HK-2 (cell line): ENCODE measurements at regions not wholly inside any gene's neighbourhood (a gene's known extent, or its start where the extent isn't known, plus 50 kb on each side); places are given as distances from the start of the nearest gene placed in this dataset.
"Not testable (repeated sequence)": the region's sequence is repeated elsewhere in the genome, so short reads cannot be mapped to it uniquely, and the experiment has no call there.

Source experiments
- DNase-seq: peaks from one replicate; pipeline ENCODE4 v3.0.0-alpha.2; 2018; ENCODE audit not compliant: unreplicated experiment

GRCh38 chr3:177624528-177625495, 427.5 kb upstream of the TBL1XR1 start:
- no peak for DNase-seq

- DNase-seq, result no peak
Observed at GRCh38 chr3:177626045-177626444, 428.8 kb upstream of the TBL1XR1 start.

DNA sequence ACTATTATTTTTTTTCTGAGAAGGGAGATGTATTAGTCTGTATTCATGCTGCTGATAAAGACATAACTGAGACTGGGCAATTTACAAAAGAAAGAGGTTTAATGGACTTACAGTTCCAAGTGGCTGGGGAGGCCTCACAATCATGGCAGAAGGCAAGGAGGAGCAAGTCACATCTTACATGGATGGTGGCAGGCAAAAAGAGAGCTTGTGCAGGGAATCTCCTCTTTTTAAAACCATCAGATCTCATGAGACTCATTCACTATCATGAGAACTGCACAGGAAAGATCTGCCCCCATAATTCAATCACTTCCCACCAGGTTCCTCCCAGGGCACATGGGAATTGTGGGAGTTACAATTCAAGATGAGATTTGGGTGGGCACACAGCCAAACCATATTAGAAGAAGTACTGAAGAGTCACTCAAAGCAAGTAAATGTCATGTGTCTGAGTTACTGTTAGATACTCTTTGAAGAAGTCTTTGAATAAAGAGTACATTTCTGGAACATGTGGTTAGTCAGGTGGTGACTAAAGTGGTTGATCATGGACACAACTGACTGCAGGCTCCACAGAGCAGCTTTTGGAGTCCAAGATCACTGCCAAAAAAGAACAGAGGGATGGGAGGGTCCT, 430.9 kb upstream of the TBL1XR1 start:
- not testable (repeated sequence) for DNase-seq

DNA sequence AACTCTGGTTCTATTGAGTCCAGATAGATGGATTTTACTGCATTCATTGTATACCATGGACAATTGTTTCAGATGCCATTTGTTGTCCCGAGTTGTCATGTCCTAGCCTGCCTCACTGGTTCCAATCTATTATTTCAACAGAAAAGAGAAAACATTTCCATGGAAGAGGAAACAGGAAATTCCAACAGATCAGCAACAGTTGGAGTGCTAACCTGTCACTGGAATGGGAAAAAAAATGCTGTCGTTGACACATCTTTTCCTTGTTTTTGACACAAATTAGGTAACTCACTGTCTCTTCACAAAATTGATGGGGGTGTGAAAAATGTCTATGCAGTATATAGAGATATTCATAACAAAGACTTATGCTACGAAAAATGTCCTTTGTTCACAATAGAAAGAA, 432.0 kb upstream of the TBL1XR1 start:
- DNase-seq, result no peak

DNA sequence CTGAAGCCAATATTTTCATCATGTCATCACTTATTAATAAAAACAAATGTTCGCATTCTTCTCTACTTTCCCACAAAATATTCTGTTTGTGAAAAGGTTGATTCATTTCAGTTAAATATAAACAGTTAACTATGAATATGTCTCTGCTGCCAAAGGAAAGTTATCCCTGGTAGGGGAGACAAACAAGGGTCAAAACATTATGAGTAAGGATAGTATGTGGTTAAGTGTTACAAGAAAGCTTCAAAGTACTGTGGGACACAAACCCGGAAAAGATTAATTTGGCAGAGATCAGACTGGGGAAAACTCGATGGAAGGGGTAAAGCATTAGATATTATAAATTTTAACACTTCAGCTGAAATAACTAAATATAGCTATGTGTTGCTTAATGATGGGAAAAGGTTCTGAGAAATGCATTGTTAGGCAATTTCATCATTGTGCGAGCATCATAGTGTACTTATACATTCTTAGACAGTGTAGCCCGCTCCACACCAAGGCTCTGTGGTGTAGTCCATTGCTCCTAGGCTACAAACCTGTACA, 436.5 kb upstream of the TBL1XR1 start:
- DNase-seq, result no peak

- DNase-seq, result not testable (repeated sequence)
Observed at GRCh38 chr3:177635601-177636106, 438.4 kb upstream of the TBL1XR1 start.

DNA sequence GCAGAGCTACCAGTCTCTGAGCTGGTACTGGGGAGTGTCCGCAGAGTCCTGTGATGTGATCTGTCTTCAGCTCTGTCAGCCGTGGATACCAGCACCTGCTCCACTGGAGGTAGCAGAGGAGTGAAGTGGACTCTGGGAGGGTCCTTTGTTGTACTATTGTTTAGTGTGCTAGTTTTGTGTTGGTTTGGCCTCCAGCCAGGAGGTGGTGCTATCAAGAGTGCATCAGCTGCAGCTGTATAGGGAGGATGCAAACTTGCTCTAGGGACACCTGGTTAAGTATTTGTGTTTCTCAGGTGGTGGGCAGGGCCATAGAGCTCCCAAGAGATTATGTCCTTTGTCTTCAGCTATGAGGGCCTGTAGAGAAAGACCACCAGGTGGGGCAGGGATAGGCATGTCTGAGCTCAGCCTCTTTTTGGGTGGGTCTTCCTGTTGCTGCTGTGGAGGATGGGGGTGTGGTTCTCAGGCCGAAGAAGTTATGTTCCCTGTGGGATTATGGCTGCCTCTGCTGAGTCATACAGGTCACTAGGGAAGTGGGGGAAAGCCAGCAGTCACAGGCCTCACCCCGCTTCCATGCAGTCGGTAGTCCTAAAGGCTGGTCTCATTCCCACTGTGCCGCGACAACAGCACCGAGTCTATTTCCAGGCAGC, 443.2 kb upstream of the TBL1XR1 start:
- DNase-seq, result no peak

- no peak for DNase-seq
Observed at GRCh38 chr3:177641206-177641605, 443.9 kb upstream of the TBL1XR1 start.

DNA sequence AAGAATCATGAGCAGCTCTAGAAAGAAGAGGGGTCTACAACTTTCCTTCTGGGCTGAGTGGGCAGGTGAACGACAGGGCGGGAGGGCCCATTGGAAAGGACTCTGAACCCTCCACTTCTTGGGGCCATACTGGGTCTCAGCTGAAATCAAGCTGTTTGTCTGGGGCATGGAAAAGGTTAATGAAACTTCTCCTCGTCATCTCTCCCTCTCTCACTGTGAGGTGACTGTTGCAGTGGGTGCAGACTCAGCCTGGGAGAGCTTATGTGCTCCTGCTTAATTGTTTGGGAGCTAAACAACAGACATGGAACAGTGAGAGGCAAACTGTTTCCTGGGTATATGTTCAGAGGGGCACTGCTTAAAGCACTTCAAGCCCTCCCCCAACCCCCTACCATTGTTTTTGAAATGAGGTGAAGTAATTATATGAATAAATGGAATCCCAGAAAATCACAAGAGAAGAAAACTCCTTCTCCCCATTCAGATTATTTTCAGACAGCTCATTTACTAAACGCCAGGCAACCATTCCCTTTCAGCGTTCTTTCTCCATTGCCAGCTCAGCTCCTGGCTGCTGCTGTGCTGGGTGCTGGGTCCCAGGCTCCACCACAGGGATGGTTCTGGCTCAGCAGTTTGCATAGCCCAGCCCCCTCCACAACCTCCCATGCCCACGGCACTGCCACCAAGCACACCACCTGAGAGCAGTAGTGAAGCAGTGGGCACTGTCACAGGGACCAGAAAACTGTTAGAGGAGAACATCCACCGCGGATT, 444.9 kb upstream of the TBL1XR1 start:
- no peak for DNase-seq

- DNase-seq, result no peak
Observed at GRCh38 chr3:177642804-177643125, 445.5 kb upstream of the TBL1XR1 start.

GRCh38 chr3:177646749-177647148, 449.5 kb upstream of the TBL1XR1 start:
- DNase-seq, result no peak

DNA sequence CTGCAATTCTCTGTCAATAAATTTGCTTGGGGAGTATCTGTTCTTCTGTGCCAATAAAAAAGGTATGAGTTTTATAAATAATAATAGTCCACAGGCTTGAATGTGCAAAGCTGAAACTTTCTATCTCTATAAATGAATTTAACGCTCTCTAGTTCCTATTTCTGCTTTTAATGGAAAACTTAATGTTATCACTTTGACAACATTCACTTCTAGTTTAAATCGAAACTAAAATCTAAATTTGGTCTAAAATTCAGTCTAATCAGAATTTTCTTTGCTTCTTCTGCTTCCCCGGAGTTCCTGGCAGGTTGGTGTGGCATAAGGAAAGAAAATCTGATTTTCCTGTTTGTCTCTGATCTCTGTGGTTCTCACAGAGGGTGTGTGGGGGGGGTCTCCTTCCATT, 450.1 kb upstream of the TBL1XR1 start:
- DNase-seq, result no peak

DNA sequence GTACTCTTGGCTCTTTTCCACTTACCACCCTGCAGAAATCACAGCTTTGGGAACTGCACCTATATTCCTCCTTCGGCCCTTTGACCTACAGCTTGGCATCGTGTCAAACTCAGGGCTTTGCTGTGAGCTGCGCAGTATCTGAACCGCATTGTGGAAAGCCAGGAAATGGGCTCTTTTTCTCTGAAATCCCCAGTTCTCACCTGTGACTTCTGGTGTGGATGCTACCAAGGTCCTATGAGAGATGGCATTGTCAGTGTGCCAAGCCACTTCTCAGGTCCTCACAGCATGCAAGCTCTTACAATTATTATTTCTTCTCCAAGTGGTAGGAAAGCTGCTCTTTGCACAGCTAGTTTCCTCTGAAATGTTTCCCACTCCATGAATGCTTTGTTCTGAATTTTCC, 450.6 kb upstream of the TBL1XR1 start:
- DNase-seq, result no peak

GRCh38 chr3:177652556-177653291, 455.4 kb upstream of the TBL1XR1 start:
- DNase-seq, result no peak

- DNase-seq, result no peak
Observed at GRCh38 chr3:177657243-177657642, 460.0 kb upstream of the TBL1XR1 start.

GRCh38 chr3:177658354-177658753, 461.1 kb upstream of the TBL1XR1 start:
- DNase-seq, result no peak

DNA sequence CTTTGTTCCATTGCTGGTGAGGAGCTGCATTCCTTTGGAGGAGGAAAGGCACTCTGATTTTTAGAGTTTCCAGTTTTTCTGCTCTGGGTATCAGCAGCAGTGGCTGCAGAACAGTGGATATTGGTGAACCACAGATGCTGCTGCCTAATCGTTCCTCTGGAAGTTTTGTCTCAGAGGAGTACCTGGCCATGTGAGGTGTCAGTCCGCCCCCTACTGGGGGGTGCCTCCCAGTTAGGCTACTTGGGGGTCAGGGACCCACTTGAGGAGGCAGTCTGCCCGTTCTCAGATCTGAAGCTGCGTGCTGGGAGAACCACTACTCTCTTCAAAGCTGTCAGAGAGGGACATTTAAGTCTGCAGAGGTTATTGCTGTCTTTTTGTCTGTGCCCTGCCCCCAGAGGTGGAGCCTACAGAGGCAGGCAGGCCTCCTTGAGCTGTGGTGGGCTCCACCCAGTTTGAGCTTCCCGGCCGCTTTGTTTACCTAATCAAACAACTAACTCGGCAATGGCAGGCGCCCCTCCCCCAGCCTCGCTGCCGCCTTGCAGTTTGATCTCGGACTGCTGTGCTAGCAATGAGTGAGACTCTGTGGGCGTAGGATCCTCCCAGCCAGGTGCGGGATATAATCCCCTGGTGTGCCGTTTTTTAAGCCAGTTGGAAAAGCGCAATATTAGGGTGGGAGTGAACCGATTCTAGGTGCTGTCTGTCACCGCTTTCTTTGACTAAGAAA, 467.3 kb upstream of the TBL1XR1 start:
- DNase-seq, result not testable (repeated sequence)

DNA sequence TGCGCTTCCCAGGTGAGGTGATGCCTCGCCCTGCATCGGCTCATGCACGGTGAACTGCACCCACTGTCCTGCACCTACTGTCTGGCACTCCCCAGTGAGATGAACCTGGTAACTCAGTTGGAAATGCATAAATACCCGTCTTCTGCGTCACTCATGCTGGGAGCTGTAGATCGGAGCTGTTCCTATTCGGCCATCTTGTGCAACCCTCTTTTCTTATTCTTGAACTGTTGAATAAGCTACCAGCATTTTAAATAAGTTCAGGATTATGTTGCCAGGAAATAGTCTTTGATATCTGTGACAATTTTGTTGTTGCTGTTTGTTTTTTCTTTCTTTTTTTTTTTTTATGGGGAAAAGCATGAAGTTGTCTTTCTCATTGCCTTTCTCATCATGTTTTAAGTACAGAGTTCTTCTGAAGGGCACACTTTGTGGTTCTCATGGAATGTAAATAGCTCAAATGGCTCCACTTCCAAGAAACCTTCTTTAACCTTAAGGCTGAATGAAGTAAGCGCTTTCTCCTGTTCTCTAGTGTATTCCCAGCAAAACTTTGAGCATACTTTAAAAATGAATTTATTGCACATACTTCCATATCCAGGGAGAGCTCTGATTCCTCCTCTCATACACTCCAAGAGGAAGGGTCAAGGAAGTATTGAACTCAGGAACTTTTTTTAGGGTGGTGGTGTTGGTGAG, 468.0 kb upstream of the TBL1XR1 start:
- DNase-seq, result no peak

- no peak for DNase-seq
Observed at GRCh38 chr3:177672252-177672911, 475.1 kb upstream of the TBL1XR1 start.
